NCI-H2196 treated with DMSO at 0.1 percent for 48 hours (cell line): ENCODE measurements at regions not wholly inside any gene's neighbourhood (a gene's known extent, or its start where the extent isn't known, plus 50 kb on each side); places are given as distances from the start of the nearest gene placed in this dataset.

Experiments used
- DNase-seq: peaks from one replicate; lab custom pipeline; 2025; ENCODE audit not compliant: unreplicated experiment; lab: John Stamatoyannopoulos, UW

DNA sequence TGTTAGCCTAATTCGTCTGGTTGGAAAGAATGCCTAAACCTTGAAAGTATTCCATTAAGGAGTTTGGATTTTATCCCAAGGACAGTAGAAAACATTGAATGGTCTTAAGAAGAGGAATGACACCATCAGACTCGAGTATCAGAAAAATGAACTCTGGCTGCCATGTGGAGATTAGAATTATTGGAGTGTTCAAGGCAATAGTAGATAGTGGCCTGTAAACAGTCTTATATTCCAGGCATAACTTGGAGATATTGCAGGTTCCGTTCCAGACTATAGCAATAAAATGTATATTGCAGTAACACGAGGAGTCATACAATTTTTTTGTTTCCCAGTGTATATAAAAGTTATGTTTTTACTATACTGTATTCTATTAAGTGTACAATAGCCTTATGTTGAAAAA lies 130.9 kb downstream of the GDAP2 start:
- no peak for DNase-seq

DNA sequence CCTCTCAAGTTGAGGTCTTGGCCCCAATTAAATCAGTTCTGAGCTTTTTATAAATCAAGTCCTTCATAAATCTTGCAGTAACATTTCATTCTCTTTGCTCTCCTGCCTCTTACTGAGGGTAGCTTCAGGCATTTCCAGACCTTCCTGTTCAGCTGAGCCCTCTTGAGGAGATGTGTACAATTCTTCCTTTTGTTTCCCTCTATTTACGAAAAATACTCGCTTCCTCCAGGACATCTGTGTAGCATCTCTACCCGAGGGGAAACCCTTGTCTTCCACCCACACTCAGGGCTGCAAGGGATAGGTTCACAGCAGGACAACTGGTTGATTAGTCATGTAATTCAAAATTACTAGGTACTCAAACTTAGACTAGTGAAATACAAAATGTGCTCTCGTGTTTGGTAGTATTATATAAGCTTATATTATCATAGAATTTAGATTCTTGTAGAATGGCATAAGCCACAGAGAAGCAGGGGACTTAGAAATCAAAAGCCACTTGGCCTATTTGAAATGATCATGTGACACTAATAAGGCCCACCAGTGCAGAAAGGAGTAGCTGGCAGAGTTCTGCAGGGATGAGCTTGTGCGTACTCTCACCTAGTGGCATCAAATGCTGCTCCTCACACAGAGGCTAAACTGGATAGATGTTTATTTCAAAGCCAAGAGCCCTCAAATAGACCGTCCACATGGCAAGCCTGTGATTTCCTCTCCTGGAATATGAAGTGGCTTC lies 126.7 kb downstream of the GDAP2 start:
- no peak for DNase-seq

DNA sequence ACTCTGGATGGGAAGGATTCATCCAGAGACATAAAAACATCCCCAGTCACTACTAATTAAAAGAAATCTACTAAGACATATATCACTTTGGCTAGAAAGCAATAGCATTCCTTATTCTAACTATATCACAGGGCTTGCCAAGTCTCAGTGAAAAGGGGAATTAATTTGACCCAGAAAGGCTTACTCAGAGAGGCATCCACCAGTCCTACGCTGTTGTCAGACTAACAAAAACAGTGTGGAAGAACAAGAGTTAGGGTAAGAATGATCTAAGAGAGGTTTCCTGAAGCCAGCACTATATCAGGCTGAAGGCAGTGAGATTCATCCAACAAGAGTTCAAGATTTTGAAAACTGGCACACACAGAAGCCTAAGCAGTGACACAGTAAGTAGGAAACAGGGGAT lies 126.1 kb downstream of the GDAP2 start:
- no peak for DNase-seq

DNA sequence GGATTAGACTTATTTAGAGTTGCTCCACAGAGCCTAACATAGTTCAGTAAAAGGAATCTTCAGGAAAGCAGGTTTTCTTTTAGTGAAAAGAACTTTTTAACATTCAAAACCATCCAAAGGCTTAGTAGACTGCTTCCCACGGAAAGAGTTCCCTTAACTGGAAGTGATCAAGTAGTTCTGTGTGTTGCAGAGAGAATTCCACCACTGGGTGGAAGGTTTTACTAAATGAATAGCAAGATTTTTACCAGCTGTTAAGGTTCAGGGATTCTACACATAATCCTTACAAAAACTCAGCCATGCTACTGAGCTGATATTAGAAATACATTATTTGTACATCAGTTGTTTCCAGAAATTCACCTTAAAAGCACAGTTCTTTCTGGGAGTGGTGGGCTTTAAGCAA lies 119.7 kb downstream of the GDAP2 start:
- no peak for DNase-seq

DNA sequence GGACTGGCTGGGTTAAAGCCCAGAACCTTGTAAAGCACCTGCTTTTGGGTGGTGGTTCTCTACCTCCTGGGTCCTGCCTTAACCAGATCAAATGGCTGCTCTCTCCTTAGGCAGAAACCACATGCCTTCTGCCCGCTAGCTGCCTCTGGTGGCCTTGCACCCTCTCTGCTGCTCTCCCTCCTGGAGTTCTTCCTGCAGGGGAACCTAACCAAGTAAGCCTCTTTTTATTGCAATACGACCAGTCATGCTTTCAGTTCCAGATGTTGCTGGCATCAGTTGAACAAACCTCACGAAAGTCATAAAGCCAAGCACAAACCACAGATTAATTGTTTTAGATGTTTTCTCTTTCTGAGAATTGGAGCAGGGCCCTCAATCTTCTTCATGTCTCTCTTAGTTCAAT lies 118.9 kb downstream of the GDAP2 start:
- DNase-seq = no peak

DNA sequence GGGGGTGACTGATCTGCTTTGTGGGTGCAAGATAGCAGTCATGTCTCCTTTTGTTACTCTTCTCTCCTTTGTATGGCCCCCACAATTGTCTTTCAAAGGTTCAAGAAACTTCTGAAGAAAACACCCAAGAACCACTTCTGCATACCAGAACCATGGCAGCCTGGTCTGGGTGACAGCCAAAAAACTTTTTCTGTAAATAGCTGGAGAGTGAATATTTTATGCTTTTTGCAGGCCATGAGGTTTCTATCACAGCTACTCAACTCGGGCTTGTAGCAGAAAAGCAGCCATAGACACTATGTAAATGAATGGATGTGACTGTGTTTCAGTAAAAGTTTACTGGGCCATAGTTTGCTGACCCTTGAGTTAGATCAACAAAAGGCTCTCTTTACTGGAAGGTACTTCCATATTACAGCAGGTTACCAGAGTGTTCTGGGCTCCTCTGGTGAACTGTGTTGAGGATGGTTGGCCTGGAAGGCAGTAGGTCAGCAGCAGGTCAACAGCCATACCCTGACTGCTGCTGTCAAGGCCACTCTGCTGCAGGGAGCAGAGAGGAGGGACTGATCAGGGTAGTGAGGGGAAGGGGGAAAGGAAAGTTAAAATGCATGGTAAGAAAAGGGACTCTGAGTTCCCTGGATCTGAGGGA lies 116.4 kb downstream of the GDAP2 start:
- DNase-seq = no peak
